ENCODE measurements at regions not wholly inside any gene's neighbourhood (a gene's known extent, or its start where the extent isn't known, plus 50 kb on each side); places are given as distances from the start of the nearest gene placed in this dataset.

DNA sequence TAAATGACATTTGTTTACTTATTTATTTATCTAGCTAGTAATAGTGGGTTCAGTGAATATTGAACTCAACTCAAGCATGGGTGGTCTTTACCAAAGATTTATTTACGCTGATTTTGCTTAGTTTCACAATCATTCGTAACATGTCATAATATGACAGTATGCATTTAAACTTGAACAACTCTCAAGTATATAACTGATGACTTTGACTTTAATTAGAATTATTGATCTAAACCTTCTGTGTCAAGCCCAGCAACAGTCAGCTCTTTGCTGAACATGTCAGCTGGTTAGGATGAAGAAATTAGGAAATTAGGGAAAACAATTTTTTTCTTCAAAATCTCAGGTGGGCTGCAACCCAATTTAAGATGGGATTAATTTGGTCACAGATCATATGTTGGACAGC is 210.5 kb upstream of the G2E3 start:
- TF ChIP-seq, protein P1, sequence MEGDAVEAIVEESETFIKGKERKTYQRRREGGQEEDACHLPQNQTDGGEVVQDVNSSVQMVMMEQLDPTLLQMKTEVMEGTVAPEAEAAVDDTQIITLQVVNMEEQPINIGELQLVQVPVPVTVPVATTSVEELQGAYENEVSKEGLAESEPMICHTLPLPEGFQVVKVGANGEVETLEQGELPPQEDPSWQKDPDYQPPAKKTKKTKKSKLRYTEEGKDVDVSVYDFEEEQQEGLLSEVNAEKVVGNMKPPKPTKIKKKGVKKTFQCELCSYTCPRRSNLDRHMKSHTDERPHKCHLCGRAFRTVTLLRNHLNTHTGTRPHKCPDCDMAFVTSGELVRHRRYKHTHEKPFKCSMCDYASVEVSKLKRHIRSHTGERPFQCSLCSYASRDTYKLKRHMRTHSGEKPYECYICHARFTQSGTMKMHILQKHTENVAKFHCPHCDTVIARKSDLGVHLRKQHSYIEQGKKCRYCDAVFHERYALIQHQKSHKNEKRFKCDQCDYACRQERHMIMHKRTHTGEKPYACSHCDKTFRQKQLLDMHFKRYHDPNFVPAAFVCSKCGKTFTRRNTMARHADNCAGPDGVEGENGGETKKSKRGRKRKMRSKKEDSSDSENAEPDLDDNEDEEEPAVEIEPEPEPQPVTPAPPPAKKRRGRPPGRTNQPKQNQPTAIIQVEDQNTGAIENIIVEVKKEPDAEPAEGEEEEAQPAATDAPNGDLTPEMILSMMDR (IDR thresholded peaks at IDR 0.05), result no peak
- no peak for TF ChIP-seq POLR2A (IDR thresholded peaks at IDR 0.05)
